SJCRH30 (cell line): ENCODE measurements at regions not wholly inside any gene's neighbourhood (a gene's known extent, or its start where the extent isn't known, plus 50 kb on each side); places are given as distances from the start of the nearest gene placed in this dataset.

Experiments used
- DNase-seq, 2 experiments: peaks; one replicate each; pipeline ENCODE4 v3.0.0-alpha.2; 2015 to 2020
- H3K27ac ChIP-seq: fragments of 250-450 bp; sonication (Bioruptor Pico); 2 replicates; pipeline ENCODE4 v1.5.1; 2020; ENCODE audit warnings: mild to moderate bottlenecking, moderate library complexity
- H3K27me3 ChIP-seq: fragments of 250-450 bp; sonication (Bioruptor Pico); 2 replicates; pipeline ENCODE4 v1.5.1; 2020; ENCODE audit warnings: mild to moderate bottlenecking, moderate library complexity
- H3K36me3 ChIP-seq: fragments of 250-450 bp; sonication (Bioruptor Pico); 2 replicates; pipeline ENCODE4 v1.5.1; 2020; ENCODE audit warnings: mild to moderate bottlenecking, moderate library complexity
- H3K4me1 ChIP-seq: fragments of 250-450 bp; sonication (Bioruptor Pico); 2 replicates; pipeline ENCODE4 v1.5.1; 2020; ENCODE audit warnings: mild to moderate bottlenecking, moderate library complexity
- H3K4me3 ChIP-seq: fragments of 250-450 bp; sonication (Bioruptor Pico); 2 replicates; pipeline ENCODE4 v1.5.1; 2020; ENCODE audit warnings: mild to moderate bottlenecking, moderate library complexity
- H3K9me3 ChIP-seq: fragments of 250-450 bp; sonication (Bioruptor Pico); replicated peaks from 2 replicates; pipeline ENCODE4 v1.5.1; 2020; ENCODE audit warnings: mild to moderate bottlenecking, moderate library complexity

GRCh38 chr14:66140213-66140918 lies 345.8 kb upstream of the CCDC196 start:
- Histone ChIP-seq H3K36me3 (no peaks in the 10 kb centered on the region), H3K9me3 (no peaks in the 10 kb centered on the region), H3K4me1 (no peaks in the 10 kb centered on the region), H3K27me3 (no peaks in the 10 kb centered on the region), H3K27ac (no peak overlapping the region), H3K4me3 (no peak overlapping the region)
- DNase-seq, result no peak

- Histone ChIP-seq H3K9me3 (no peaks in the 10 kb centered on the region), H3K4me1 (no peaks in the 10 kb centered on the region), H3K4me3 (no peak overlapping the region), H3K27ac (no peak overlapping the region), H3K36me3 (no peaks in the 10 kb centered on the region), H3K27me3 (no peaks in the 10 kb centered on the region)
- DNase-seq, result no peak
Measured at GRCh38 chr14:66140963-66141362, 345.2 kb upstream of the CCDC196 start.

- no peak overlapping the region for H3K4me3 ChIP-seq
- no peak for DNase-seq
- H3K4me1 ChIP-seq, result no peaks in the 10 kb centered on the region
- no peaks in the 10 kb centered on the region for H3K27me3 ChIP-seq
- no peaks in the 10 kb centered on the region for H3K36me3 ChIP-seq
- no peak overlapping the region for H3K27ac ChIP-seq
- H3K9me3 ChIP-seq, result no peaks in the 10 kb centered on the region
Measured at GRCh38 chr14:66141733-66142132, 344.4 kb upstream of the CCDC196 start.

- no peak overlapping the region for H3K27ac ChIP-seq
- DNase-seq, result peak; percentile 8
- no peak overlapping the region for H3K4me3 ChIP-seq
- H3K27me3 ChIP-seq, result no peaks in the 10 kb centered on the region
- H3K4me1 ChIP-seq, result no peaks in the 10 kb centered on the region
- no peaks in the 10 kb centered on the region for H3K9me3 ChIP-seq
- no peaks in the 10 kb centered on the region for H3K36me3 ChIP-seq
Measured at GRCh38 chr14:66143387-66144112, 342.6 kb upstream of the CCDC196 start.

- no peak for DNase-seq
- no peaks in the 10 kb centered on the region for H3K36me3 ChIP-seq
- no peak overlapping the region for H3K27ac ChIP-seq
- no peak overlapping the region for H3K4me3 ChIP-seq
- H3K4me1 ChIP-seq, result no peaks in the 10 kb centered on the region
- H3K9me3 ChIP-seq, result no peaks in the 10 kb centered on the region
- no peaks in the 10 kb centered on the region for H3K27me3 ChIP-seq
Measured at GRCh38 chr14:66152302-66152701, 333.9 kb upstream of the CCDC196 start.

- H3K36me3 ChIP-seq, result no peaks in the 10 kb centered on the region
- H3K27ac ChIP-seq, result no peak overlapping the region
- no peak for DNase-seq
- H3K4me1 ChIP-seq, result no peaks in the 10 kb centered on the region
- no peaks in the 10 kb centered on the region for H3K27me3 ChIP-seq
- H3K9me3 ChIP-seq, result no peaks in the 10 kb centered on the region
- no peak overlapping the region for H3K4me3 ChIP-seq
Measured at GRCh38 chr14:66152747-66153146, 333.4 kb upstream of the CCDC196 start.

GRCh38 chr14:66163023-66163422 lies 323.1 kb upstream of the CCDC196 start:
- no peak overlapping the region for H3K4me3 ChIP-seq
- no peaks in the 10 kb centered on the region for H3K36me3 ChIP-seq
- no peaks in the 10 kb centered on the region for H3K4me1 ChIP-seq
- no peaks in the 10 kb centered on the region for H3K9me3 ChIP-seq
- no peak overlapping the region for H3K27ac ChIP-seq
- 0 out of 2 replicates have a peak, but pooled peaks cover 4% of the 10 kb centered on the region for H3K27me3 ChIP-seq
- no peak for DNase-seq

- Histone ChIP-seq H3K36me3 (no peaks in the 10 kb centered on the region), H3K9me3 (no peaks in the 10 kb centered on the region), H3K4me3 (no peak overlapping the region), H3K4me1 (no peaks in the 10 kb centered on the region), H3K27me3 (0 out of 2 replicates have a peak, but pooled peaks cover 4% of the 10 kb centered on the region), H3K27ac (no peak overlapping the region)
- DNase-seq, result no peak
Measured at GRCh38 chr14:66165337-66165736, 320.8 kb upstream of the CCDC196 start.

GRCh38 chr14:66174453-66174891 lies 311.7 kb upstream of the CCDC196 start:
- Histone ChIP-seq H3K27me3 (no peaks in the 10 kb centered on the region), H3K27ac (no peak overlapping the region), H3K4me3 (no peak overlapping the region), H3K9me3 (no peaks in the 10 kb centered on the region), H3K4me1 (no peaks in the 10 kb centered on the region), H3K36me3 (no peaks in the 10 kb centered on the region)
- DNase-seq, result peak; percentile 3 to 15

- Histone ChIP-seq H3K27ac (no peak overlapping the region), H3K4me3 (no peak overlapping the region), H3K4me1 (no peaks in the 10 kb centered on the region)
Measured at GRCh38 chr14:66177935-66178334, 308.2 kb upstream of the CCDC196 start.

GRCh38 chr14:66196670-66197069 lies 289.5 kb upstream of the CCDC196 start:
- Histone ChIP-seq H3K27me3 (no peaks in the 10 kb centered on the region), H3K27ac (no peak overlapping the region), H3K9me3 (no peaks in the 10 kb centered on the region), H3K36me3 (no peaks in the 10 kb centered on the region), H3K4me3 (no peak overlapping the region), H3K4me1 (no peaks in the 10 kb centered on the region)
- DNase-seq, result no peak

More at GRCh38 chr14:66177935-66178334, 308.2 kb upstream of the CCDC196 start:
- no peaks in the 10 kb centered on the region for H3K36me3 ChIP-seq
- no peaks in the 10 kb centered on the region for H3K27me3 ChIP-seq
- no peak for DNase-seq
- no peaks in the 10 kb centered on the region for H3K9me3 ChIP-seq

- Histone ChIP-seq H3K36me3 (no peaks in the 10 kb centered on the region), H3K9me3 (no peaks in the 10 kb centered on the region), H3K4me1 (no peaks in the 10 kb centered on the region), H3K27ac (no peak overlapping the region), H3K27me3 (no peaks in the 10 kb centered on the region), H3K4me3 (no peak overlapping the region)
- DNase-seq, result no peak
Measured at GRCh38 chr14:66197276-66197675, 288.9 kb upstream of the CCDC196 start.

- Histone ChIP-seq H3K4me3 (no peak overlapping the region), H3K9me3 (no peaks in the 10 kb centered on the region), H3K4me1 (no peaks in the 10 kb centered on the region), H3K36me3 (no peaks in the 10 kb centered on the region), H3K27ac (no peak overlapping the region), H3K27me3 (no peaks in the 10 kb centered on the region)
- DNase-seq, result peak in 1 of 2 experiments; percentile 1
Measured at GRCh38 chr14:66206554-66206953, 279.6 kb upstream of the CCDC196 start.

- no peaks in the 10 kb centered on the region for H3K4me1 ChIP-seq
- no peak overlapping the region for H3K4me3 ChIP-seq
- H3K27ac ChIP-seq, result no peak overlapping the region
- no peaks in the 10 kb centered on the region for H3K9me3 ChIP-seq
- H3K36me3 ChIP-seq, result no peaks in the 10 kb centered on the region
- no peaks in the 10 kb centered on the region for H3K27me3 ChIP-seq
- peak in 1 of 2 experiments; percentile 5 for DNase-seq
Measured at GRCh38 chr14:66216763-66217162, 269.4 kb upstream of the CCDC196 start.

- Histone ChIP-seq H3K27ac (no peak overlapping the region), H3K27me3 (no peaks in the 10 kb centered on the region), H3K4me1 (no peaks in the 10 kb centered on the region), H3K4me3 (no peak overlapping the region), H3K9me3 (no peaks in the 10 kb centered on the region), H3K36me3 (no peaks in the 10 kb centered on the region)
- no peak for DNase-seq
Measured at GRCh38 chr14:66219886-66220285, 266.3 kb upstream of the CCDC196 start.
